ENCODE measurements at regions not wholly inside any gene's neighbourhood (a gene's known extent, or its start where the extent isn't known, plus 50 kb on each side); places are given as distances from the start of the nearest gene placed in this dataset.

- TF ChIP-seq CTCF (conservative IDR thresholded peaks at IDR 0.05; ENCODE audit: low read depth, low read length): no peak
- peak; percentile 76 for DNase-seq (ENCODE audit: low read depth)
- no peak overlapping the region for H3K4me3 ChIP-seq (ENCODE audit: low read depth, low read length)
Measured at GRCh38 chr1:187762118-187762517, 933.4 kb downstream of the PLA2G4A start.

GRCh38 chr1:187763465-187763864 lies 934.7 kb downstream of the PLA2G4A start:
- no peak for TF ChIP-seq CTCF (conservative IDR thresholded peaks at IDR 0.05; ENCODE audit: low read depth, low read length)
- DNase-seq (ENCODE audit: low read depth): no peak

GRCh38 chr1:187763976-187764375 lies 935.2 kb downstream of the PLA2G4A start:
- TF ChIP-seq CTCF (conservative IDR thresholded peaks at IDR 0.05; ENCODE audit: low read depth, low read length): no peak
- DNase-seq (ENCODE audit: low read depth): peak; percentile 75
- H3K4me3 ChIP-seq (ENCODE audit: low read depth, low read length): no peak overlapping the region

More at GRCh38 chr1:187763465-187763864, 934.7 kb downstream of the PLA2G4A start:
- H3K4me3 ChIP-seq (ENCODE audit: low read depth, low read length): no peak overlapping the region

- no peak overlapping the region for H3K4me3 ChIP-seq (ENCODE audit: low read depth, low read length)
- no peak for TF ChIP-seq CTCF (conservative IDR thresholded peaks at IDR 0.05; ENCODE audit: low read depth, low read length)
- DNase-seq (ENCODE audit: low read depth): no peak
Measured at GRCh38 chr1:187771396-187771795, 942.6 kb downstream of the PLA2G4A start.

GRCh38 chr1:187773168-187773567 lies 944.4 kb downstream of the PLA2G4A start:
- TF ChIP-seq CTCF (conservative IDR thresholded peaks at IDR 0.05; ENCODE audit: low read depth, low read length): no peak
- no peak for DNase-seq (ENCODE audit: low read depth)
- H3K4me3 ChIP-seq (ENCODE audit: low read depth, low read length): no peak overlapping the region

- no peak for DNase-seq (ENCODE audit: low read depth)
- no peak overlapping the region for H3K4me3 ChIP-seq (ENCODE audit: low read depth, low read length)
- no peak for TF ChIP-seq CTCF (conservative IDR thresholded peaks at IDR 0.05; ENCODE audit: low read depth, low read length)
Measured at GRCh38 chr1:187787736-187788135, 959.0 kb downstream of the PLA2G4A start.

- DNase-seq (ENCODE audit: low read depth): no peak
- TF ChIP-seq CTCF (conservative IDR thresholded peaks at IDR 0.05; ENCODE audit: low read depth, low read length): no peak
- H3K4me3 ChIP-seq (ENCODE audit: low read depth, low read length): no peak overlapping the region
Measured at GRCh38 chr1:187788718-187789117, 960.0 kb downstream of the PLA2G4A start.

Data from choroid plexus epithelial cell (primary cell).